Fibroblast of lung (primary cell): ENCODE measurements at regions not wholly inside any gene's neighbourhood (a gene's known extent, or its start where the extent isn't known, plus 50 kb on each side); places are given as distances from the start of the nearest gene placed in this dataset.
"Not testable (repeated sequence)": the region's sequence is repeated elsewhere in the genome, so short reads cannot be mapped to it uniquely, and the experiment has no call there.

Experiments used
- EZH2 ChIP-seq: IDR thresholded peaks from 2 replicates; pipeline ENCODE4 v1.5.1; 2012; ENCODE audit warnings: low read length, control low read depth, mild to moderate bottlenecking; ENCODE audit errors: missing control alignments
- TF ChIP-seq, protein P1 (sequence below), 2 donors: IDR thresholded peaks in 1 of 2; conservative IDR thresholded peaks in 1 of 2; 1 replicate in 1 of 2; 2 replicates in 1 of 2; pipeline ENCODE4 v1.5.1; 2011 to 2012; ENCODE audit warnings: low read length in 2 of 2, control low read depth in 1 of 2, inconsistent platforms in 1 of 2, low read depth in 1 of 2, mild to moderate bottlenecking in 1 of 2

DNA sequence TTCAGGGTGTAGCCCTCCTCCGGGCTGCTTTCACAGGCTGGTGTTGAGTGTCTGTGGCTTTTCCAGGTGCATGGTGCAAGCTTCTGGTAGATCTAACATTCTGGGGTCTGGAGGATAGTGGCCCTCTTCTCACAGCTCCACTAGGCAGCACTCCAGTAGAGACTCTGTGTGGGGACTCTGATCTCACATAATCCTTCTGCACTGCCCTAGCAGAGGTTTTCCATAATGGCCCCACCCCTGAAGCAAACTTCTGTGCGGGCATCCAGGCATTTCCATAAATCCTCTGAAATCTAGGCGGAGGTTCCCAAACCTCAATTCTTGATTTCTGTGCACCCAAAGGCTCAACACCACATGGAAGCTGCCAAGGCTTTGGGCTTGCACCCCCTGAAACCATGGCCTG lies 239.7 kb downstream of the SLITRK1 start:
- TF ChIP-seq, protein P1, sequence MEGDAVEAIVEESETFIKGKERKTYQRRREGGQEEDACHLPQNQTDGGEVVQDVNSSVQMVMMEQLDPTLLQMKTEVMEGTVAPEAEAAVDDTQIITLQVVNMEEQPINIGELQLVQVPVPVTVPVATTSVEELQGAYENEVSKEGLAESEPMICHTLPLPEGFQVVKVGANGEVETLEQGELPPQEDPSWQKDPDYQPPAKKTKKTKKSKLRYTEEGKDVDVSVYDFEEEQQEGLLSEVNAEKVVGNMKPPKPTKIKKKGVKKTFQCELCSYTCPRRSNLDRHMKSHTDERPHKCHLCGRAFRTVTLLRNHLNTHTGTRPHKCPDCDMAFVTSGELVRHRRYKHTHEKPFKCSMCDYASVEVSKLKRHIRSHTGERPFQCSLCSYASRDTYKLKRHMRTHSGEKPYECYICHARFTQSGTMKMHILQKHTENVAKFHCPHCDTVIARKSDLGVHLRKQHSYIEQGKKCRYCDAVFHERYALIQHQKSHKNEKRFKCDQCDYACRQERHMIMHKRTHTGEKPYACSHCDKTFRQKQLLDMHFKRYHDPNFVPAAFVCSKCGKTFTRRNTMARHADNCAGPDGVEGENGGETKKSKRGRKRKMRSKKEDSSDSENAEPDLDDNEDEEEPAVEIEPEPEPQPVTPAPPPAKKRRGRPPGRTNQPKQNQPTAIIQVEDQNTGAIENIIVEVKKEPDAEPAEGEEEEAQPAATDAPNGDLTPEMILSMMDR (conservative IDR thresholded peaks at IDR 0.05 in 1 of 2, IDR thresholded peaks at IDR 0.05 in 1 of 2; ENCODE audit: low read depth in 1 of 2, low read length in 2 of 2), result not testable (repeated sequence)
- not testable (repeated sequence) for TF ChIP-seq EZH2
